ENCODE measurements at regions not wholly inside any gene's neighbourhood (a gene's known extent, or its start where the extent isn't known, plus 50 kb on each side); places are given as distances from the start of the nearest gene placed in this dataset.

GRCh38 chr1:214727274-214727673, 124.3 kb downstream of the CENPF start:
- H3K9me3 ChIP-seq: no peaks in the 10 kb centered on the region
- H3K4me1 ChIP-seq: no peaks in the 10 kb centered on the region
- H3K4me3 ChIP-seq: no peak overlapping the region
- no peaks in the 10 kb centered on the region for H3K27me3 ChIP-seq
- 20 to 29% methylated on average over 6 to 7 of the region's 7 CpGs for WGBS, 2 donors
- no peak overlapping the region for H3K27ac ChIP-seq
- no peaks in the 10 kb centered on the region for H3K36me3 ChIP-seq
- no peak for DNase-seq
- ATAC-seq (ENCODE audit: low FRiP score in 2 of 2): no peak
- TF ChIP-seq CTCF (IDR thresholded peaks at IDR 0.05) (no peak), POLR2AphosphoS5 (IDR thresholded peaks at IDR 0.05) (no peak), EP300 (IDR thresholded peaks at IDR 0.05) (no peak), POLR2A (IDR thresholded peaks at IDR 0.05) (no peak)

GRCh38 chr1:214739621-214740238, 136.7 kb downstream of the CENPF start:
- ATAC-seq (ENCODE audit: low FRiP score in 2 of 2) (no peak), DNase-seq (no peak)
- no peaks in the 10 kb centered on the region for H3K36me3 ChIP-seq
- TF ChIP-seq POLR2A (IDR thresholded peaks at IDR 0.05): no peak
- no peak for TF ChIP-seq POLR2AphosphoS5 (IDR thresholded peaks at IDR 0.05)
- TF ChIP-seq CTCF (IDR thresholded peaks at IDR 0.05): no peak
- no peak for TF ChIP-seq EP300 (IDR thresholded peaks at IDR 0.05)
- 52 to 59% methylated on average over 1 of the region's 1 CpG for WGBS, 2 donors
- H3K9me3 ChIP-seq: no peaks in the 10 kb centered on the region
- no peak overlapping the region for H3K27ac ChIP-seq
- H3K4me3 ChIP-seq: no peak overlapping the region
- H3K4me1 ChIP-seq: no peaks in the 10 kb centered on the region
- no peaks in the 10 kb centered on the region for H3K27me3 ChIP-seq

- 76 to 80% methylated on average over 2 of the region's 2 CpGs for WGBS, 2 donors
- no peak overlapping the region for H3K27ac ChIP-seq
- H3K36me3 ChIP-seq: no peaks in the 10 kb centered on the region
- no peak for TF ChIP-seq CTCF (IDR thresholded peaks at IDR 0.05)
- no peak for TF ChIP-seq POLR2AphosphoS5 (IDR thresholded peaks at IDR 0.05)
- TF ChIP-seq EP300 (IDR thresholded peaks at IDR 0.05): no peak
- no peak for TF ChIP-seq POLR2A (IDR thresholded peaks at IDR 0.05)
- H3K27me3 ChIP-seq: no peaks in the 10 kb centered on the region
- no peaks in the 10 kb centered on the region for H3K4me1 ChIP-seq
- DNase-seq (no peak), ATAC-seq (ENCODE audit: low FRiP score in 2 of 2) (no peak)
- no peak overlapping the region for H3K4me3 ChIP-seq
- no peaks in the 10 kb centered on the region for H3K9me3 ChIP-seq
Observed at GRCh38 chr1:214740471-214740870, 137.5 kb downstream of the CENPF start.

- TF ChIP-seq EP300 (IDR thresholded peaks at IDR 0.05) (no peak), POLR2AphosphoS5 (IDR thresholded peaks at IDR 0.05) (no peak), CTCF (IDR thresholded peaks at IDR 0.05) (no peak)
- no peaks in the 10 kb centered on the region for H3K9me3 ChIP-seq
- H3K27ac ChIP-seq: no peak overlapping the region
- no peaks in the 10 kb centered on the region for H3K4me1 ChIP-seq
- no peak for DNase-seq
- no peaks in the 10 kb centered on the region for H3K36me3 ChIP-seq
- 80 to 84% methylated on average over 5 of the region's 5 CpGs for WGBS, 2 donors
- no peaks in the 10 kb centered on the region for H3K27me3 ChIP-seq
- no peak for ATAC-seq (ENCODE audit: low FRiP score in 2 of 2)
- no peak overlapping the region for H3K4me3 ChIP-seq
Observed at GRCh38 chr1:214747050-214747635, 144.1 kb downstream of the CENPF start.
